Smooth muscle cell (in vitro differentiated cells): ENCODE measurements at regions not wholly inside any gene's neighbourhood (a gene's known extent, or its start where the extent isn't known, plus 50 kb on each side); places are given as distances from the start of the nearest gene placed in this dataset.

Experiments
- DNase-seq: peaks from one replicate; lab custom pipeline; 2025; ENCODE audit not compliant: unreplicated experiment; lab: John Stamatoyannopoulos, UW
- H2AFZ ChIP-seq: fragments of 200-600 bp; sonication (generic); 2 replicates; pipeline ENCODE4 v1.6.0; 2016; ENCODE audit warnings: antibody characterized with exemption, low read depth, mild to moderate bottlenecking
- H3F3A ChIP-seq: fragments of 200-600 bp; sonication (generic); 2 replicates; pipeline ENCODE4 v1.6.0; 2017; ENCODE audit warnings: antibody characterized with exemption, low read depth
- H3K27ac ChIP-seq: fragments of 200-600 bp; sonication (generic); 2 replicates; pipeline ENCODE4 v1.5.1; 2016; ENCODE audit warnings: low read depth, mild to moderate bottlenecking
- H3K27me3 ChIP-seq: fragments of 200-600 bp; sonication (generic); 2 replicates; pipeline ENCODE4 v1.6.1; 2016; ENCODE audit warnings: low read depth, mild to moderate bottlenecking
- H3K36me3 ChIP-seq: fragments of 200-600 bp; sonication (generic); 2 replicates; pipeline ENCODE4 v1.5.1; 2016; ENCODE audit warnings: low read depth
- H3K4me1 ChIP-seq: fragments of 200-600 bp; sonication (generic); 2 replicates; pipeline ENCODE4 v1.5.1; 2016; ENCODE audit warnings: low read depth
- H3K4me2 ChIP-seq: fragments of 200-600 bp; sonication (generic); 2 replicates; pipeline ENCODE4 v1.6.0; 2016; ENCODE audit warnings: mild to moderate bottlenecking
- H3K4me3 ChIP-seq: fragments of 200-600 bp; sonication (generic); 2 replicates; pipeline ENCODE4 v1.5.1; 2016; ENCODE audit warnings: mild to moderate bottlenecking
- H3K79me2 ChIP-seq: fragments of 200-600 bp; sonication (generic); 2 replicates; pipeline ENCODE4 v1.6.0; 2016; ENCODE audit warnings: low read depth, mild to moderate bottlenecking
- H3K9ac ChIP-seq: fragments of 200-600 bp; sonication (generic); 2 replicates; pipeline ENCODE4 v1.6.0; 2016; ENCODE audit warnings: low read depth
- H3K9me3 ChIP-seq: fragments of 200-600 bp; sonication (generic); replicated peaks from 2 replicates; pipeline ENCODE4 v1.5.1; 2016; ENCODE audit warnings: low read depth
- H4K20me1 ChIP-seq: fragments of 200-600 bp; sonication (generic); 2 replicates; pipeline ENCODE4 v1.6.0; 2016; ENCODE audit warnings: low read depth
- WGBS: methylation state at CpG from one replicate; pipeline ENCODE4 v1.1.7; 2016; ENCODE audit warnings: low lambda C conversion rate; 5-methylcytosine and 5-hydroxymethylcytosine counted together
- TF ChIP-seq, protein P1 (sequence below): fragments of 200-600 bp; sonication (generic); IDR thresholded peaks from 2 replicates; pipeline ENCODE4 v1.5.1; 2017; ENCODE audit warnings: borderline replicate concordance, mild to moderate bottlenecking, antibody characterized with exemption; ENCODE audit not compliant: insufficient read depth, poor library complexity, severe bottlenecking

DNA sequence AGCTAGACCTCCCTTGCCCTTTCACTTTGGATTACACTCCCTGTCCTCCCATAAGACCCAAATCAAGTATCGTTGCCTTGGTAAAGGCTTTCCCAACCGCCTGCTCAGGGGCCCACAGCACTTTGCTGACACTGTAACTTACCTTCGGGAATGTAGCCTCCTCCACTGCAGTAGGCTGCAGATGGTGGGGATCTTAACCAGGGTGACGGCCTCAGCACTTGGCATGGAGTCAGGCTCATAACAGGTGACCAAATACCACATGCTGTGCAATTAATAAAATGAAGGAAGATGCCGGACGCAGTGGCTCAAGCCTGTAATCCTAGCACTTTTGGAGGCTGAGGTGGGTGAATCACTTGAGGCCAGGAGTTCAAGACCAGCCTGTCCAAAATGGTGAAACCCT, 88.7 kb upstream of the IRF2BP2 start:
- no peaks in the 10 kb centered on the region for H4K20me1 ChIP-seq
- no peak for DNase-seq
- TF ChIP-seq, protein P1, sequence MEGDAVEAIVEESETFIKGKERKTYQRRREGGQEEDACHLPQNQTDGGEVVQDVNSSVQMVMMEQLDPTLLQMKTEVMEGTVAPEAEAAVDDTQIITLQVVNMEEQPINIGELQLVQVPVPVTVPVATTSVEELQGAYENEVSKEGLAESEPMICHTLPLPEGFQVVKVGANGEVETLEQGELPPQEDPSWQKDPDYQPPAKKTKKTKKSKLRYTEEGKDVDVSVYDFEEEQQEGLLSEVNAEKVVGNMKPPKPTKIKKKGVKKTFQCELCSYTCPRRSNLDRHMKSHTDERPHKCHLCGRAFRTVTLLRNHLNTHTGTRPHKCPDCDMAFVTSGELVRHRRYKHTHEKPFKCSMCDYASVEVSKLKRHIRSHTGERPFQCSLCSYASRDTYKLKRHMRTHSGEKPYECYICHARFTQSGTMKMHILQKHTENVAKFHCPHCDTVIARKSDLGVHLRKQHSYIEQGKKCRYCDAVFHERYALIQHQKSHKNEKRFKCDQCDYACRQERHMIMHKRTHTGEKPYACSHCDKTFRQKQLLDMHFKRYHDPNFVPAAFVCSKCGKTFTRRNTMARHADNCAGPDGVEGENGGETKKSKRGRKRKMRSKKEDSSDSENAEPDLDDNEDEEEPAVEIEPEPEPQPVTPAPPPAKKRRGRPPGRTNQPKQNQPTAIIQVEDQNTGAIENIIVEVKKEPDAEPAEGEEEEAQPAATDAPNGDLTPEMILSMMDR, result no peak
- H3F3A ChIP-seq, result peaks cover 14% of the 10 kb centered on the region
- no peaks in the 10 kb centered on the region for H3K27me3 ChIP-seq
- H3K36me3 ChIP-seq, result no peaks in the 10 kb centered on the region
- no peak overlapping the region for H3K4me3 ChIP-seq
- H3K4me1 ChIP-seq, result peaks cover 5% of the 10 kb centered on the region
- no peak overlapping the region for H3K27ac ChIP-seq
- no peak overlapping the region for H2AFZ ChIP-seq
- H3K9me3 ChIP-seq, result no peaks in the 10 kb centered on the region
- no peaks in the 10 kb centered on the region for H3K79me2 ChIP-seq
- no peak overlapping the region for H3K9ac ChIP-seq
- 95% methylated on average over 6 of the region's 6 CpGs for WGBS
- no peak overlapping the region for H3K4me2 ChIP-seq

DNA sequence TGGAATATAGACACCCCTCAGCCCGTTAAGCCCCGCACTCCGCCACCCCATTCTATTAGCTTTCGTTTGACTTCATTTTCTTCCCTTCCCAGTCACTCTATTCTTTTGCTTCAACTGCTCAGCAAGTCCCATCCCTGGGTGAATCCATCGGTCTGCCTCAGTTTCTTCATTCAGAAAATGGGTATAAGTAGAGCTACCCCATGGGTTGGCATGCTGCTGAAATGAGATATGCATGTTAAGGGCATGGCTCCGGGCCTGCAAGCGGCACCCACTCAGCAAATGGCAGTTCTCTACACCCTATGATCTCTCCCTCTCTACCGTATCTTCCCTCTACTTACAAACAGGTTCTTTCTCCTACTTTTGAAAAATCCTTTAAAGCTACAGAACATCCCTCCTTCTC, 87.8 kb upstream of the IRF2BP2 start:
- TF ChIP-seq, protein P1, result no peak
- Histone ChIP-seq H3K9me3 (no peaks in the 10 kb centered on the region), H3K4me2 (no peak overlapping the region), H2AFZ (no peak overlapping the region), H3K36me3 (no peaks in the 10 kb centered on the region), H3K27me3 (no peaks in the 10 kb centered on the region), H4K20me1 (no peaks in the 10 kb centered on the region), H3K79me2 (no peaks in the 10 kb centered on the region), H3K27ac (no peak overlapping the region), H3K4me1 (peaks cover 5% of the 10 kb centered on the region), H3K9ac (no peak overlapping the region), H3K4me3 (no peak overlapping the region), H3F3A (peaks cover 14% of the 10 kb centered on the region)
- DNase-seq, result no peak
- 94% methylated on average over 8 of the region's 8 CpGs for WGBS

DNA sequence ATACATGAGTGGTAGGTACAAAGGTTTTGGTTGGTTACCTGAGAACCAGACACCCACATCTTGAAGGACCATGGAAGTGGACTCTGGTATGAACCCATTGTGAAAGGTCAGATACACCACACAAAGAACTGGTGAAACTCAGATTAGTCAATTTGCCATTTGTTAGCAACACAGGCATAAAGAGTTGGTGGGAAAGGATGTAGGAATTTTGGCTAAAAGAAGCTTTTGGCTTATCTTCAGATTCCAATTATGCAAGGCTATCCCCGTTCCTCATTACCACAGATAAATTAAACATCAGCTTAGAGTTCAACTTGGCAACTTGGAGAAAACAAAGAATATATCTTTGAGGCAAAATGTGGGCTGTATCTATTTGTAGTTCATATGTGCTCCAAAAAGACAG, 87.0 kb upstream of the IRF2BP2 start:
- Histone ChIP-seq H3F3A (peaks cover 14% of the 10 kb centered on the region), H3K9ac (no peak overlapping the region), H3K27ac (no peak overlapping the region), H2AFZ (no peak overlapping the region), H4K20me1 (no peaks in the 10 kb centered on the region), H3K27me3 (no peaks in the 10 kb centered on the region), H3K4me3 (no peak overlapping the region), H3K4me1 (peaks cover 5% of the 10 kb centered on the region), H3K36me3 (no peaks in the 10 kb centered on the region), H3K79me2 (no peaks in the 10 kb centered on the region), H3K4me2 (no peak overlapping the region), H3K9me3 (no peaks in the 10 kb centered on the region)
- 46% methylated on average over 1 of the region's 1 CpG for WGBS
- TF ChIP-seq, protein P1, result no peak
- DNase-seq, result no peak

DNA sequence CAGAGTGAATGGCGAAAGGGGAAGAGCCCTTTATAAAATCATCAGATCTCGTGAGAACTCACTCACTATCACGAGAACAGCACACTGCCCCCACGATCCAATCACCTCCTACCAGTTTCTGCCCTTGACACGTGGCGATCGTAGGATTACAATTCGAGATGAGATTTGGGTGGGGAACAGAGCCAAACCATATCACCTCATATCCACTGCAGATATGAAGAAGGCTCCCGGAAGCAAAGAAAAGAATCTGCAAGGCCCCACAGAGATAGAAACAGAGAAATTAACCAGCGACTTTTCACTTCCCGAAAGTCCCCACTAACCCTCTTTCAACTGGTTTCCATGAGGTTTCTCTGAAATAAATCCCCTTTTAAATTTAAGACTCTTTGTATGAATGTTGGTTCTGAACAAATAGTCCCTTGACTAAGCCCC, 86.2 kb upstream of the IRF2BP2 start:
- WGBS, result 90% methylated on average over 11 of the region's 11 CpGs
- no peak overlapping the region for H3K4me3 ChIP-seq

More for the DNA sequence above, 86.2 kb upstream of the IRF2BP2 start:
- no peak overlapping the region for H3K9ac ChIP-seq
- H3K79me2 ChIP-seq, result no peaks in the 10 kb centered on the region
- DNase-seq, result no peak
- H3K36me3 ChIP-seq, result no peaks in the 10 kb centered on the region
- H3K27ac ChIP-seq, result no peak overlapping the region
- H3F3A ChIP-seq, result peaks cover 14% of the 10 kb centered on the region
- TF ChIP-seq, protein P1, result no peak
- H3K4me1 ChIP-seq, result peaks cover 5% of the 10 kb centered on the region
- no peak overlapping the region for H3K4me2 ChIP-seq
- H2AFZ ChIP-seq, result no peak overlapping the region
- H4K20me1 ChIP-seq, result no peaks in the 10 kb centered on the region
- no peaks in the 10 kb centered on the region for H3K9me3 ChIP-seq
- H3K27me3 ChIP-seq, result no peaks in the 10 kb centered on the region
